ENCODE measurements at regions not wholly inside any gene's neighbourhood (a gene's known extent, or its start where the extent isn't known, plus 50 kb on each side); places are given as distances from the start of the nearest gene placed in this dataset.

DNA sequence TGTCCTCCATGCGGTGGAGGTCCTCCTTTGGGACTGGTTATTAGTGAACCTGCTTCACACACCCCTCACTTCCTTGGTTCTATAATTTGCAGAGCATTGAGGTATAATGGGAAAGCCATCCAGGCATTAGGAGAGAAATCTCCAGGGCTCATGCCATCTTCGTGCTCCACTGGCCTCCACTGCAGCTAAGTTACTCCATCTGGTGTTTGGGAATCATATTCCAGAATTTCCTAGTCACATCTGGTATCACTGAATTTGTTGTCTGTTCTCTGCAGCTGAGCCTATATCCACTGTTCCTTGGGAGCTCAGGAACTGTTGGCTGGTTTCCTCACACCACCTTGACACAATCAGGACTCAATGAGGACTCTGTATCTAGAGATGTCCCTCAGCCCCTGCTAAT is 173.0 kb upstream of the TSHZ2 start:
- H3K4me1 ChIP-seq (ENCODE audit: control insufficient read depth, insufficient read depth, low read length), result peaks cover 20% of the 10 kb centered on the region
- H3K27me3 ChIP-seq (replicated peaks; ENCODE audit: control insufficient read depth, insufficient read depth, low read length), result no peaks in the 10 kb centered on the region
- no peak overlapping the region for H3K4me3 ChIP-seq (ENCODE audit: low read length)
- no peaks in the 10 kb centered on the region for H3K9me3 ChIP-seq (ENCODE audit: control insufficient read depth, low read length)
- no peak for DNase-seq (ENCODE audit: low read depth)
- H3K36me3 ChIP-seq (ENCODE audit: control insufficient read depth, insufficient read depth, low read length, severe bottlenecking), result no peaks in the 10 kb centered on the region
- no peak overlapping the region for H3K9ac ChIP-seq (ENCODE audit: low read length)

- H3K9me3 ChIP-seq (ENCODE audit: control insufficient read depth, low read length), result no peaks in the 10 kb centered on the region
- peaks cover 20% of the 10 kb centered on the region for H3K4me1 ChIP-seq (ENCODE audit: control insufficient read depth, insufficient read depth, low read length)
- no peak overlapping the region for H3K9ac ChIP-seq (ENCODE audit: low read length)
- DNase-seq (ENCODE audit: low read depth), result no peak
- no peak overlapping the region for H3K4me3 ChIP-seq (ENCODE audit: low read length)
- no peaks in the 10 kb centered on the region for H3K36me3 ChIP-seq (ENCODE audit: control insufficient read depth, insufficient read depth, low read length, severe bottlenecking)
- H3K27me3 ChIP-seq (replicated peaks; ENCODE audit: control insufficient read depth, insufficient read depth, low read length), result no peaks in the 10 kb centered on the region
Observed at GRCh38 chr20:52798124-52798523, 174.0 kb upstream of the TSHZ2 start.

DNA sequence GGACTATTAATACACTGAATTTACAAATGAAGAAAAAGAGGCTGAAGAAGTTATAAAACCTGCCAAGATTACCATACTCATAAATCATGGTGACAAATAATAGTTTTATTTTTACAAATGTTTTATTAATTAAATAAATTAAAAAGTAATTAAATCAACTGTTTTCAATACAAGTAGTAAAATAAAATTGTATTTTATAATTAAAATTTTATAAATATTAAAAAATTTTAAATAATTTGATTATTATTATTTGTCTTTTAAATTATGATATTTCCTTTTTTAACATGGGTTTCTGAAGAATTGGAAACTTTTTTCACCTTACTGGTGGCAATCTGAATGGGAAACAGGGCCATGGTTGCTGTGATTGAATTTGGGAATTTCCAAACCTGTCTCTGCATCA is 177.3 kb upstream of the TSHZ2 start:
- Histone ChIP-seq H3K36me3 (ENCODE audit: control insufficient read depth, insufficient read depth, low read length, severe bottlenecking) (no peaks in the 10 kb centered on the region), H3K27me3 (replicated peaks; ENCODE audit: control insufficient read depth, insufficient read depth, low read length) (no peaks in the 10 kb centered on the region), H3K4me1 (ENCODE audit: control insufficient read depth, insufficient read depth, low read length) (no peaks in the 10 kb centered on the region), H3K9me3 (ENCODE audit: control insufficient read depth, low read length) (no peaks in the 10 kb centered on the region), H3K4me3 (ENCODE audit: low read length) (no peak overlapping the region), H3K9ac (ENCODE audit: low read length) (no peak overlapping the region)
- no peak for DNase-seq (ENCODE audit: low read depth)

DNA sequence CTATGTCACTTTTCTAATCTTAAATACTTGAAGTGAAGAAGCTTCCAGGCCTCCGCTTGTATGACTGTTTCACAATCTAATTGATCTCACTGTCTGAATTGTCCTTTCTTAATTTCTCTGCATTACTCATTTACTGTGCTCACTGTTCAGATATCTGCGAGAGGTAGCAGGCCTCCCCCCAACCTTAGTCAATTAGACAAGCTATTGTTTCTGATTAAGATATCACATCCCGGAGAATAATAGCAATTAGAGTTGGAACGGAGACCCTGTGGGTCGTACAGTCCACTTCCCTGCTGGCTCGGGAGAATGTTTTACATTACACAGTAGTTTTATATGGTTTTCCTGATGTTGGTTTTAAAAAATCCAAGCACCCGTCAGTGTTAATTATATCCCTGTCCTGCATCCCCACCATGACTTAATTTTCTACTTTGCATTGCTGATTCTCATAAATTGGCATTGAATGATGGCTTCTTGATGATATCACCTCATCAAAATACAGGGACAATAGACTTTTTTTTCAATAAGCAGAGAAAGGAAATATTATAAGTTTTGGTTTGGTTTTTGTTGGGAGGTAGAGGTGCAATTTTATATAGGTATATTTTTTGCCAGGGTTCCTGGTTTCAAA is 178.7 kb upstream of the TSHZ2 start:
- no peaks in the 10 kb centered on the region for H3K4me1 ChIP-seq (ENCODE audit: control insufficient read depth, insufficient read depth, low read length)
- no peak for DNase-seq (ENCODE audit: low read depth)
- H3K27me3 ChIP-seq (replicated peaks; ENCODE audit: control insufficient read depth, insufficient read depth, low read length), result no peaks in the 10 kb centered on the region
- no peak overlapping the region for H3K9ac ChIP-seq (ENCODE audit: low read length)
- no peaks in the 10 kb centered on the region for H3K36me3 ChIP-seq (ENCODE audit: control insufficient read depth, insufficient read depth, low read length, severe bottlenecking)
- no peaks in the 10 kb centered on the region for H3K9me3 ChIP-seq (ENCODE audit: control insufficient read depth, low read length)
- H3K4me3 ChIP-seq (ENCODE audit: low read length), result no peak overlapping the region

GRCh38 chr20:52791091-52791490 is 181.1 kb upstream of the TSHZ2 start:
- Histone ChIP-seq H3K27me3 (replicated peaks; ENCODE audit: control insufficient read depth, insufficient read depth, low read length) (no peaks in the 10 kb centered on the region), H3K9ac (ENCODE audit: low read length) (no peak overlapping the region), H3K4me1 (ENCODE audit: control insufficient read depth, insufficient read depth, low read length) (no peaks in the 10 kb centered on the region), H3K9me3 (ENCODE audit: control insufficient read depth, low read length) (no peaks in the 10 kb centered on the region), H3K36me3 (ENCODE audit: control insufficient read depth, insufficient read depth, low read length, severe bottlenecking) (no peaks in the 10 kb centered on the region), H3K4me3 (ENCODE audit: low read length) (no peak overlapping the region)
- DNase-seq (ENCODE audit: low read depth), result no peak

DNA sequence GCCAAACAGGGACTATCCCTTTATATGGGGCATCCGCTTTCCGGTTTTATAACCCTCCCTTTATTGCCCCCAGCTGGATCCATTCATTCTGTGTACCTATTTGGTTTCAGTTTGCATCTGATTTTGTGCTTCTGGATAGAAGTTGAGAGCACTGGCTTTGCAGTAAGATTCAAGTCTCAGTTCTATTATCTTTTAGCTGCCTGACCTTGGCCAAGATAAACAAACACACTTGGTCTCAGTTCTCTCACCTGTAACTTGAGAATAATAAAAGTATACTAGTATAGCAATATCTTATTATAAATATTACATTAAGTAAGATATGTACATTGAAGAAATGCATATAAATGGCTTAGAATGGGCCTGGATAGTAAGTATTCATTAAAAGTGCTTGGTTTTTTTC is 182.4 kb upstream of the TSHZ2 start:
- peaks cover 5% of the 10 kb centered on the region for H3K4me1 ChIP-seq (ENCODE audit: control insufficient read depth, insufficient read depth, low read length)
- no peaks in the 10 kb centered on the region for H3K27me3 ChIP-seq (replicated peaks; ENCODE audit: control insufficient read depth, insufficient read depth, low read length)
- no peak overlapping the region for H3K4me3 ChIP-seq (ENCODE audit: low read length)
- no peaks in the 10 kb centered on the region for H3K36me3 ChIP-seq (ENCODE audit: control insufficient read depth, insufficient read depth, low read length, severe bottlenecking)
- no peak overlapping the region for H3K9ac ChIP-seq (ENCODE audit: low read length)
- H3K9me3 ChIP-seq (ENCODE audit: control insufficient read depth, low read length), result no peaks in the 10 kb centered on the region
- no peak for DNase-seq (ENCODE audit: low read depth)

- peaks cover 5% of the 10 kb centered on the region for H3K4me1 ChIP-seq (ENCODE audit: control insufficient read depth, insufficient read depth, low read length)
- H3K27me3 ChIP-seq (replicated peaks; ENCODE audit: control insufficient read depth, insufficient read depth, low read length), result no peaks in the 10 kb centered on the region
- no peak for DNase-seq (ENCODE audit: low read depth)
- H3K9me3 ChIP-seq (ENCODE audit: control insufficient read depth, low read length), result no peaks in the 10 kb centered on the region
- H3K36me3 ChIP-seq (ENCODE audit: control insufficient read depth, insufficient read depth, low read length, severe bottlenecking), result no peaks in the 10 kb centered on the region
- H3K9ac ChIP-seq (ENCODE audit: low read length), result no peak overlapping the region
- H3K4me3 ChIP-seq (ENCODE audit: low read length), result no peak overlapping the region
Observed at GRCh38 chr20:52787962-52788361, 184.2 kb upstream of the TSHZ2 start.

DNA sequence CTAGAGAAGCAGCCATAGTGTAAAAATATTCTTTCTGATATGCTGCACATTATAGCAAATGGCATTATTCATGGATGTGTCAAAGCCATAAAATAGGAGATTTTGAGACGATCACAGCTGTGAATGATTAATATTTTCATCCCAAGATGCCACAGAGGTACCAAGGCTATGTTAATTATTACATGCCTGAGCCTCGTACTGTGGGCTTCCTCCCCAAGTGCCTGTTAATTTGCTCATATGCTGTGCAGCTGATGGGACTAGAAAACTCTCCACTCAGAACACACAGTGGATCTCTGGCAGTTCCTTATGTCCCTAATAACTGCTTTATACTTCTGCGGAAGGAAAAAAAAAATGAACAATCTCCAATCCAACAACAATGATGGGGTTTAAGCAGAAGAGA is 184.9 kb upstream of the TSHZ2 start:
- Histone ChIP-seq H3K9me3 (ENCODE audit: control insufficient read depth, low read length) (no peaks in the 10 kb centered on the region), H3K36me3 (ENCODE audit: control insufficient read depth, insufficient read depth, low read length, severe bottlenecking) (no peaks in the 10 kb centered on the region), H3K4me3 (ENCODE audit: low read length) (no peak overlapping the region), H3K9ac (ENCODE audit: low read length) (no peak overlapping the region), H3K27me3 (replicated peaks; ENCODE audit: control insufficient read depth, insufficient read depth, low read length) (no peaks in the 10 kb centered on the region), H3K4me1 (ENCODE audit: control insufficient read depth, insufficient read depth, low read length) (peaks cover 5% of the 10 kb centered on the region)
- no peak for DNase-seq (ENCODE audit: low read depth)

DNA sequence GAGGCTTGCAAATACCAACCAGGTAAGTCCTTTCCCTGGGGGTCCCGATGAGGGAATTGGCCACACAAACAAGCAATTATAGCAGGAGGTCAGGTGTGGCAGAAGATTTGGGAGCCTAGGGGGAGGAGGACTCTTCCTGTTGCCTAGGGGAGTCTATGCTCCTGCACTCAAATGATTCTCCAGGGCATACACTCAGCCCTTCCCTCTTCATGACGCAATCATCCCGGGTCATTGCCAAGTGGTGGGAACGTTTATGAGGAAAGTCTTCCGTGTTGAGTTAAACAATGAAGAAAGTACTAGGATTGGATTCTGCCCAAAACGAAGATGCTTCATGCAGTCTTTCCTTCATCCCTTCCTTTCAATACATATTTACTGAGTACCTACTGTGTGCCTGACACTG is 186.5 kb upstream of the TSHZ2 start:
- no peak for DNase-seq (ENCODE audit: low read depth)
- no peaks in the 10 kb centered on the region for H3K36me3 ChIP-seq (ENCODE audit: control insufficient read depth, insufficient read depth, low read length, severe bottlenecking)
- H3K27me3 ChIP-seq (replicated peaks; ENCODE audit: control insufficient read depth, insufficient read depth, low read length), result no peaks in the 10 kb centered on the region
- peaks cover 5% of the 10 kb centered on the region for H3K4me1 ChIP-seq (ENCODE audit: control insufficient read depth, insufficient read depth, low read length)
- H3K4me3 ChIP-seq (ENCODE audit: low read length), result no peak overlapping the region
- no peaks in the 10 kb centered on the region for H3K9me3 ChIP-seq (ENCODE audit: control insufficient read depth, low read length)
- no peak overlapping the region for H3K9ac ChIP-seq (ENCODE audit: low read length)

DNA sequence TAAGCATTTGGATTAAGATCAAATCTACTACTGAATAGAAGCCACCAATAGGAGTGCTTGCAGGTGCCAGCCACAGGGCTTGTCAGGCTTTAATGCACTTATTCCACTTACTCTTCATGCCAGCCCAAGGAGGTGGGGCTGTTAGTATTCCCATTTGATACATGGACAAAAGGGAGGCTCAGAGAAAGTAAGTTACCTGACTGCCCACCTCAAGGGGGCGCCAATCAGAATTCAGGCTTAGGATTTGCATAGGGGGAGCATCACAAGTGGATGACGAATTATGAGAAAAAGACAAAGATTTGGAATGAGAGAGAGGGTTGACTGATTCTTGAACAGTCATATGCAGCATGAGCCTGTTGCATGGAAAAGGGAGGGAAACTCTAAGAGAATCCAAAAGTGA is 188.4 kb upstream of the TSHZ2 start:
- H3K9ac ChIP-seq (ENCODE audit: low read length), result no peak overlapping the region
- peaks cover 5% of the 10 kb centered on the region for H3K4me1 ChIP-seq (ENCODE audit: control insufficient read depth, insufficient read depth, low read length)
- no peak for DNase-seq (ENCODE audit: low read depth)
- H3K27me3 ChIP-seq (replicated peaks; ENCODE audit: control insufficient read depth, insufficient read depth, low read length), result no peaks in the 10 kb centered on the region
- no peaks in the 10 kb centered on the region for H3K36me3 ChIP-seq (ENCODE audit: control insufficient read depth, insufficient read depth, low read length, severe bottlenecking)
- H3K9me3 ChIP-seq (ENCODE audit: control insufficient read depth, low read length), result no peaks in the 10 kb centered on the region
- no peak overlapping the region for H3K4me3 ChIP-seq (ENCODE audit: low read length)

DNA sequence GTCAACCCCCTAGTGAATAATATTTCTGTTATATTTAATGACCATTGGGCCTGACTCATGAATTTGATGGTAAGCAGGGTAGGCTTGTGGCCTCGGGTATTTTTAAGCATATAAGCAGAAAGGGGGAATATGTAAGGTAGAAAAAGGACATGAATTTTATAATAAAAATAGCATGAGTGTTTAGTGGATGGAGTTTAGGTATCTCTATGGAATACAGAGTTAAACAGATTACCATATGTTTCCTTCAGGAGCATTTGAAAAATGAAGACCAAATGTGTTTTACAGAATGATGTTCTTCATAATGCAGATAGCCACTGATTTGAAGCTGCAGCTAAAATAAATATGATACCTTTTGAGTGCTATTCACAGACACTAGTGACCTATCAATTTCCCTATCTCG is 191.7 kb upstream of the TSHZ2 start:
- no peak overlapping the region for H3K9ac ChIP-seq (ENCODE audit: low read length)
- H3K27me3 ChIP-seq (replicated peaks; ENCODE audit: control insufficient read depth, insufficient read depth, low read length), result no peaks in the 10 kb centered on the region
- H3K9me3 ChIP-seq (ENCODE audit: control insufficient read depth, low read length), result no peaks in the 10 kb centered on the region
- no peak overlapping the region for H3K4me3 ChIP-seq (ENCODE audit: low read length)
- no peaks in the 10 kb centered on the region for H3K36me3 ChIP-seq (ENCODE audit: control insufficient read depth, insufficient read depth, low read length, severe bottlenecking)
- peaks cover 2% of the 10 kb centered on the region for H3K4me1 ChIP-seq (ENCODE audit: control insufficient read depth, insufficient read depth, low read length)
- no peak for DNase-seq (ENCODE audit: low read depth)

- no peak overlapping the region for H3K4me3 ChIP-seq (ENCODE audit: low read length)
- DNase-seq (ENCODE audit: low read depth), result no peak
- H3K9me3 ChIP-seq (ENCODE audit: control insufficient read depth, low read length), result no peaks in the 10 kb centered on the region
- no peaks in the 10 kb centered on the region for H3K36me3 ChIP-seq (ENCODE audit: control insufficient read depth, insufficient read depth, low read length, severe bottlenecking)
- no peaks in the 10 kb centered on the region for H3K27me3 ChIP-seq (replicated peaks; ENCODE audit: control insufficient read depth, insufficient read depth, low read length)
- H3K4me1 ChIP-seq (ENCODE audit: control insufficient read depth, insufficient read depth, low read length), result no peaks in the 10 kb centered on the region
- no peak overlapping the region for H3K9ac ChIP-seq (ENCODE audit: low read length)
Observed at GRCh38 chr20:52779125-52779524, 193.0 kb upstream of the TSHZ2 start.
